ENCODE measurements at regions not wholly inside any gene's neighbourhood (a gene's known extent, or its start where the extent isn't known, plus 50 kb on each side); places are given as distances from the start of the nearest gene placed in this dataset.

GRCh38 chr10:132469197-132469884 is 68.2 kb upstream of the INPP5A start:
- CTCF ChIA-PET (ENCODE audit: low intra/inter-chr PET ratio): no interaction called here
- Histone ChIP-seq H3K27ac (ENCODE audit: extremely low read depth, low read depth, low read length) (no peak overlapping the region), H3K79me2 (ENCODE audit: control insufficient read depth, insufficient read depth, low read length) (no peaks in the 10 kb centered on the region), H3K4me1 (replicated peaks in 1 of 2; ENCODE audit: control insufficient read depth in 2 of 2, insufficient read depth in 2 of 2, low read length in 2 of 2) (peaks cover 0 to 26% of the 10 kb centered on the region in 2 experiments; a peak in 2 of 5 replicates), H4K20me1 (replicated peaks; ENCODE audit: control insufficient read depth, insufficient read depth, low read length) (no peaks in the 10 kb centered on the region), H3K9me1 (ENCODE audit: control insufficient read depth, insufficient read depth, low read length) (no peaks in the 10 kb centered on the region), H3K36me3 (ENCODE audit: control insufficient read depth, insufficient read depth, low read length) (no peaks in the 10 kb centered on the region), H3K9ac (ENCODE audit: insufficient read depth in 1 of 2, low read depth in 2 of 2, low read length in 2 of 2) (no peak overlapping the region), H3K4me3 (no peak overlapping the region), H3K9me3 (replicated peaks; ENCODE audit: control insufficient read depth, insufficient read depth, low read depth, low read length) (no peaks in the 10 kb centered on the region), H3K27me3 (ENCODE audit: control insufficient read depth in 2 of 2, insufficient read depth in 2 of 2, low read length in 2 of 2) (peaks cover 0 to 14% of the 10 kb centered on the region in 2 experiments; a peak in 2 of 5 replicates), H2AFZ (ENCODE audit: low read depth, low read length) (no peak overlapping the region), H3K4me2 (ENCODE audit: insufficient read depth, low read length) (no peak overlapping the region)
- POLR2A ChIA-PET: no interaction called here
- FAIRE-seq (no peak), DNase-seq (ENCODE audit: extremely low read depth in 1 of 4, low spot score in 3 of 4) (no peak), ATAC-seq (no peak)
- intact Hi-C loops (cut with micrococcal nuclease): no loop called here
- BruUV-seq (replicated peaks): no TSS peak
- 16% methylated on average over 18 of the region's 21 CpGs for WGBS (ENCODE audit: insufficient coverage, low coverage, missing lambda C conversion rate)
- in situ Hi-C loops (cut with MboI): no loop called here
- no peak for TF ChIP-seq POLR2AphosphoS5 (IDR thresholded peaks at IDR 0.05; ENCODE audit: control insufficient read depth, insufficient read depth, low read depth, low read length)
- TF ChIP-seq POLR2G (IDR thresholded peaks at IDR 0.05; ENCODE audit: low read depth, low read length): no peak
- no peak for TF ChIP-seq ZNF551 (CRISPR knock-in tag; IDR thresholded peaks at IDR 0.05)
- TF ChIP-seq MAFG (tag; conservative IDR thresholded peaks at IDR 0.05): no peak
- TF ChIP-seq ETS2 (tag; IDR thresholded peaks at IDR 0.05; ENCODE audit: borderline replicate concordance, poor library complexity, severe bottlenecking): no peak
- TF ChIP-seq SMAD3 (CRISPR knock-in tag; conservative IDR thresholded peaks at IDR 0.05): no peak
- TF ChIP-seq MCM3 (IDR thresholded peaks at IDR 0.05): no peak
- TF ChIP-seq KLF16 (IDR thresholded peaks at IDR 0.05): no peak
